ENCODE measurements at regions not wholly inside any gene's neighbourhood (a gene's known extent, or its start where the extent isn't known, plus 50 kb on each side); places are given as distances from the start of the nearest gene placed in this dataset.

DNA sequence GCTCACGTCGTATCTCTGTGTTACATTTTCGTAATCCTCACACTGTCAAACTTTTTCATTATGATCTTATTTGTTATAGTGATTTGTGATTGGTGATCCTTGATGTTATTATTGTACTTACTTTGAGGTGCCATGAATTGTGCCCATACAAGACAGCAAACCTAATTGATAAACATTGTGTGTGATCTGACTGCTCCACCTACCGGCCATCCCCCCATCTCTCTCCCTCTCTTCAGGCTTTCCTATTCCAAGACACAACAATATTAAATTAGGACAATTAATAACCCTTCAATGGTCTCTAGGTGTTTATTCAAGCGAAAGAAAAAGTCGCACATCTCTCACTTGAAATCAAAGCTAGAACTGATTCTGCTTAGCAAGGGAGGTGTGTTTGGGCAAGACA lies 349.3 kb downstream of the RBM26 start:
- H3K4me3 ChIP-seq (ENCODE audit: control insufficient read depth, low read depth, low read length): no peak overlapping the region
- DNase-seq (ENCODE audit: low read depth): no peak
- TF ChIP-seq, protein P1, sequence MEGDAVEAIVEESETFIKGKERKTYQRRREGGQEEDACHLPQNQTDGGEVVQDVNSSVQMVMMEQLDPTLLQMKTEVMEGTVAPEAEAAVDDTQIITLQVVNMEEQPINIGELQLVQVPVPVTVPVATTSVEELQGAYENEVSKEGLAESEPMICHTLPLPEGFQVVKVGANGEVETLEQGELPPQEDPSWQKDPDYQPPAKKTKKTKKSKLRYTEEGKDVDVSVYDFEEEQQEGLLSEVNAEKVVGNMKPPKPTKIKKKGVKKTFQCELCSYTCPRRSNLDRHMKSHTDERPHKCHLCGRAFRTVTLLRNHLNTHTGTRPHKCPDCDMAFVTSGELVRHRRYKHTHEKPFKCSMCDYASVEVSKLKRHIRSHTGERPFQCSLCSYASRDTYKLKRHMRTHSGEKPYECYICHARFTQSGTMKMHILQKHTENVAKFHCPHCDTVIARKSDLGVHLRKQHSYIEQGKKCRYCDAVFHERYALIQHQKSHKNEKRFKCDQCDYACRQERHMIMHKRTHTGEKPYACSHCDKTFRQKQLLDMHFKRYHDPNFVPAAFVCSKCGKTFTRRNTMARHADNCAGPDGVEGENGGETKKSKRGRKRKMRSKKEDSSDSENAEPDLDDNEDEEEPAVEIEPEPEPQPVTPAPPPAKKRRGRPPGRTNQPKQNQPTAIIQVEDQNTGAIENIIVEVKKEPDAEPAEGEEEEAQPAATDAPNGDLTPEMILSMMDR (IDR thresholded peaks at IDR 0.05; ENCODE audit: control insufficient read depth, insufficient read depth, low read depth, low read length, missing control alignments): no peak

GRCh38 chr13:79051472-79051871 lies 354.6 kb downstream of the RBM26 start:
- no peak overlapping the region for H3K4me3 ChIP-seq (ENCODE audit: control insufficient read depth, low read depth, low read length)
- TF ChIP-seq, protein P1 (IDR thresholded peaks at IDR 0.05; ENCODE audit: control insufficient read depth, insufficient read depth, low read depth, low read length, missing control alignments): no peak
- no peak for DNase-seq (ENCODE audit: low read depth)

GRCh38 chr13:79044415-79044814 lies 361.6 kb downstream of the RBM26 start:
- DNase-seq (ENCODE audit: low read depth): no peak
- H3K4me3 ChIP-seq (ENCODE audit: control insufficient read depth, low read depth, low read length): no peak overlapping the region

DNA sequence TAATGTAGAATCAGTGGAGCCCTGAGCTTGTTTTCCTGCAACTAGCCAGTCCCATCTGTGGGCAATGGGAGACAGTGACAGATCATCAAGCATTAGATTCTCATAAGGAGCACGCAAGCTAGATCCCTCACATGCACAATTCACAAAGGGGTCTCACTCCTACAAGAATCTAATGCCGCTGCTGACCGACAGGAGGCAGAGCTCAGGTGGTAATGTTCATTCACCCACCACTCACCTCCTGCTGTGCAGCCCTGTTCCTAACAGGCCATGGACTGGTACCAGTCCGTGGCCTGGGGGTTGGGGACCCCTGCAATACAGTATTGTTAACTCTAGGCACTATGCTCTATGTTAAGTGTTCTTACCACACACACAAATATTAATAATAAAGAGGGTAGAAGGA lies 362.8 kb downstream of the RBM26 start:
- TF ChIP-seq, protein P1 (IDR thresholded peaks at IDR 0.05; ENCODE audit: control insufficient read depth, insufficient read depth, low read depth, low read length, missing control alignments): no peak
- DNase-seq (ENCODE audit: low read depth): no peak
- H3K4me3 ChIP-seq (ENCODE audit: control insufficient read depth, low read depth, low read length): no peak overlapping the region

More at GRCh38 chr13:79044415-79044814, 361.6 kb downstream of the RBM26 start:
- TF ChIP-seq, protein P1 (IDR thresholded peaks at IDR 0.05; ENCODE audit: control insufficient read depth, insufficient read depth, low read depth, low read length, missing control alignments): no peak

GRCh38 chr13:79037197-79037596 lies 368.9 kb downstream of the RBM26 start:
- H3K4me3 ChIP-seq (ENCODE audit: control insufficient read depth, low read depth, low read length): no peak overlapping the region
- TF ChIP-seq, protein P1 (IDR thresholded peaks at IDR 0.05; ENCODE audit: control insufficient read depth, insufficient read depth, low read depth, low read length, missing control alignments): no peak
- no peak for DNase-seq (ENCODE audit: low read depth)

- H3K4me3 ChIP-seq (ENCODE audit: control insufficient read depth, low read depth, low read length): no peak overlapping the region
- DNase-seq (ENCODE audit: low read depth): no peak
- TF ChIP-seq, protein P1 (IDR thresholded peaks at IDR 0.05; ENCODE audit: control insufficient read depth, insufficient read depth, low read depth, low read length, missing control alignments): no peak
Measured at GRCh38 chr13:79034341-79034740, 371.7 kb downstream of the RBM26 start.

GRCh38 chr13:79030513-79030912 lies 371.6 kb upstream of the OBI1 start:
- no peak overlapping the region for H3K4me3 ChIP-seq (ENCODE audit: control insufficient read depth, low read depth, low read length)
- no peak for DNase-seq (ENCODE audit: low read depth)
- TF ChIP-seq, protein P1 (IDR thresholded peaks at IDR 0.05; ENCODE audit: control insufficient read depth, insufficient read depth, low read depth, low read length, missing control alignments): no peak
